Activated T-helper 2 cell treated with anti-CD3 and anti-CD28 coated beads, Interferon-gamma antibody, Interleukin-2, Interleukin-4, amounts not matched to agents 10 μg/mL and 5 μg/mL and 100 μg/mL, durations not matched to agents 14 hours and 24 hours and 36 hours (primary cell): ENCODE measurements at regions not wholly inside any gene's neighbourhood (a gene's known extent, or its start where the extent isn't known, plus 50 kb on each side); places are given as distances from the start of the nearest gene placed in this dataset.

ENCODE experiments used
- DNase-seq: peaks from one replicate; pipeline ENCODE4 v3.0.0; 2021; ENCODE audit warnings: low spot score
- H3K27ac Mint-ChIP-seq: one replicate; pipeline ENCODE4 v1.8.0; 2021; ENCODE audit warnings: mixed read lengths
- H3K27me3 Mint-ChIP-seq: one replicate; pipeline ENCODE4 v1.8.0; 2021; ENCODE audit warnings: low read depth, mixed read lengths
- H3K36me3 Mint-ChIP-seq: one replicate; pipeline ENCODE4 v1.8.0; 2021; ENCODE audit warnings: low read depth, mixed read lengths
- H3K4me1 Mint-ChIP-seq: one replicate; pipeline ENCODE4 v1.8.0; 2021; ENCODE audit warnings: low read depth, mixed read lengths
- H3K4me3 Mint-ChIP-seq: one replicate; pipeline ENCODE4 v1.8.0; 2021; ENCODE audit warnings: low read depth, mild to moderate bottlenecking, moderate library complexity, mixed read lengths
- H3K9me3 Mint-ChIP-seq: one replicate; pipeline ENCODE4 v1.8.0; 2021; ENCODE audit warnings: mixed read lengths
- intact Hi-C: fragments of 100-400 bp; cut with micrococcal nuclease; formaldehyde crosslinking; loops from one replicate; pipeline ENCODE4 v1.15.1; 2023

DNA sequence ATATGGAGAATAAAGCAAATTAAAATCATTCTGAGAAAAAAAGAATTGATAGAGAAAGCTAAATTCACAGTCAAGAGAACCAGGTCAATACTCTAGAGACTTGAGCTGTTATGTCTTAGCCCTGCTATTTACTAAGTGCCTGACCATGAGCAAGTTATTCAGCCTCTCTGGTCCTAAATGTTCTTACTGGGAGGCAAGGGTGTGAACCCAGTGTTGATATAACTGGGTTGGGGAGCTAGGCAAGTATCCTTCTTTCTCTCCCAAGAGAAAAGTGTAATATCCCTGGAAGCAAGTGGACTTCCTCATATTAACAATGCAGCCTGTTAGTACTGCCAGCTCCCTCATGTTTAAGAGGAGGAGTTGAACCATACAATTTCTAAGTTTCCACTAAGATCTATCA lies 488.9 kb upstream of the RASGRP1 start:
- no peak overlapping the region for H3K27ac Mint-ChIP-seq
- intact Hi-C loops = no loop called here
- no peak overlapping the region for H3K4me3 Mint-ChIP-seq
- DNase-seq = no peak
- no peaks in the 10 kb centered on the region for H3K36me3 Mint-ChIP-seq
- H3K4me1 Mint-ChIP-seq = no peaks in the 10 kb centered on the region
- peaks cover 14% of the 10 kb centered on the region for H3K9me3 Mint-ChIP-seq
- peaks cover 1% of the 10 kb centered on the region for H3K27me3 Mint-ChIP-seq

DNA sequence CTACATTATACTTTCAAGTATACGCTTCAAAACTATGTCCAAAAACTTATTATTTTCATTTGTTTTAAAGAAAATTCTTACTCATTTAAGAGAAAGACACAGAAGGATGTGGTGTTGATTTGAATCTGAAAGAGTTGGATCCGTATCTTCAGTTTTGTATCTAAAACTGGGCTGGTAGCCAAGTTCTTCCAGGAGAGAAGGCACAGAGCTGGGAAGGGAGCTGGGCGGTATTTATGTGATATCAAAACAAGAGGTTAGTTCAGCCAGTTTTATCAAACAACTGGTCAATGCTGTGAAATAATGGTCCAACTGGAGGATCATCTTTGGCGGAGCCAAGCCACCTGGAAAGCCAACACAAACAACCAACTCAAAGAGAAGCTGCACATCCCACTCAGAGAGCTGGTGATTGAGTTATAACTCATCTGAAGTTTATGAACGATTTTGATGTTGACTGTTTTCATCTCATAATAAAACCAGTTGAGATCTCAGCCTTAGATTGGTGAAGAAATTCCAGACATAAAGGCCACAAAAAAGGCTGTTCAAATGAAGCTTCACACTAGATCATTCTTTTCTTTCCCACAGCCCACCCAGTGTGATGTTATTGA lies 489.6 kb upstream of the RASGRP1 start:
- H3K4me3 Mint-ChIP-seq = no peak overlapping the region
- no peaks in the 10 kb centered on the region for H3K4me1 Mint-ChIP-seq
- H3K36me3 Mint-ChIP-seq = no peaks in the 10 kb centered on the region
- intact Hi-C loops = no loop called here
- H3K27ac Mint-ChIP-seq = no peak overlapping the region
- DNase-seq = no peak
- H3K9me3 Mint-ChIP-seq = peaks cover 10% of the 10 kb centered on the region
- H3K27me3 Mint-ChIP-seq = no peaks in the 10 kb centered on the region

DNA sequence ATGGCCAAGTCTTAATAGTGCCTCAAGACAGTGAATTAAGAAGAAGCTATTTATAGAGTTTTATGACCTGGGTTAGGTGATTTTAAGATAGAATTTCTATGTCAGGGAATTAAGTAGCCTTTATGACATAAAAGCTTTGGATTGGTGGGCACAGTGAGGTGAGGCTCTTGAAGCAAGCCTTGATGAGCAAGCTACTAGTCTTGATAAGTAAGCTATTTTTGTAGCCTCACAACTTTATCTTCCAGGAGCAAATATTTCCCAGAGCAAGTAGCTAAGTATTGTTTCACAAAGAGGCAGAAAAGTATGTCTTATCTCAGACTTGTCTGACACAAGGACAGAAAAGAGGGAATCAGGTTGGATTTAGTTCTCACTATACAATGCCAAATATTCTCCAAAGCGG lies 491.7 kb upstream of the RASGRP1 start:
- intact Hi-C loops = no loop called here
- Mint-ChIP-seq H3K36me3 (no peaks in the 10 kb centered on the region), H3K9me3 (no peaks in the 10 kb centered on the region), H3K27me3 (no peaks in the 10 kb centered on the region), H3K4me1 (no peaks in the 10 kb centered on the region), H3K4me3 (no peak overlapping the region), H3K27ac (no peak overlapping the region)
- no peak for DNase-seq

DNA sequence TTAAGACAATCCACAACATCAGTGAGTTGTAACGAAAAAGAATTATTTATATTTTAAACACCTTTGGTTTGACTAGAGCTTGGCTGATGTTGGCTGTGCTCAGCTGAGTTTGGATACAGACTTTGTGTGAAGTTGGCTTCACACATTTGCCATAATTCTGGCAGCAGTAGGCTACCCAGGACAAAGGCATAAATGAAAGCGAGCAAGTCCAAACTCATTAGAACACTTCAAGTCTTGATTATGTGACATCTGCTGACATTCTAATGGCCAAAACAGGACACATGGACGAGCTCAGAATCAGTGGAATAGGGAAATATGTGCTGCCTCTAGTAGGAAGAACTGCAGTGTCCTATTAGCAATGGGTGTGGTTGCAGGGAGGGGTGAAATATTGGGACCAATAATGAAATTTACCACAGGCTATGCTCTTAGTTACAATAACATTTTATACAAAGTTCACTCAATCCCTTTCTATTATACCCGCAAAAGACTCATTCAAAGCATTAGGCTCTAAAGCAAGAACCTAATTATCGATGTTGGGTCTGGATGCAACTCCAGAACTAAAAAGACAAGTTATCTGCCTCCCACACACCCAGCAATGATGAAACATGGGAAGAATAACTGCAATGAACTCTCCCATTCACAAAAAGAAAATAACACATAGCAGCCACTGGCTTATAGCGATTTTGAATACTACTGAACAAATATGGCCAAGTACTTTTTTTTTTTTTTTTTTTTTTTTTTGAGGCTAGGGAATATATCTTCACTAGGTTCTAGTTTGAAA lies 493.9 kb upstream of the RASGRP1 start:
- intact Hi-C loops = no loop called here
- Mint-ChIP-seq H3K4me1 (no peaks in the 10 kb centered on the region), H3K27ac (no peak overlapping the region), H3K27me3 (peaks cover 6% of the 10 kb centered on the region), H3K36me3 (no peaks in the 10 kb centered on the region), H3K9me3 (no peaks in the 10 kb centered on the region), H3K4me3 (no peak overlapping the region)
- no peak for DNase-seq

DNA sequence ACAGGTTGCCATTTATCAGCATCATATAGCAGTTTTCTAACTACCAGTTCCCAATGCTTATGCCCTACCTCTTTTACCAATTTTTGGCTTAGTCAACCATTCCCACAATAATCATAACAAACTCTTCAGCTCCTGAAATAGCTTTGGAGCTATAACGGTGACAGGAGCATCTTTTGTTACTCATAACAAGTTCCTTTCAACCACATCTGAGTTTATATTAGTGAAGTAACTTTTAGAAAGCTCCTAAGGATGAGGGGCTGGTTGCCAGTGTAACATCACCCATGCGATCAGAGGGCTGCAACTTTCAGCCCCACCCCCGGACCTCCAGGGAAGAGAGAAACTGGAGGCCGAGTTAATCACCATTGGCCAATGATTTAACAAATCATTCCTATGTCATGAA lies 495.3 kb upstream of the RASGRP1 start:
- no peak overlapping the region for H3K27ac Mint-ChIP-seq
- H3K27me3 Mint-ChIP-seq = peaks cover 6% of the 10 kb centered on the region
- intact Hi-C loops = no loop called here

DNA sequence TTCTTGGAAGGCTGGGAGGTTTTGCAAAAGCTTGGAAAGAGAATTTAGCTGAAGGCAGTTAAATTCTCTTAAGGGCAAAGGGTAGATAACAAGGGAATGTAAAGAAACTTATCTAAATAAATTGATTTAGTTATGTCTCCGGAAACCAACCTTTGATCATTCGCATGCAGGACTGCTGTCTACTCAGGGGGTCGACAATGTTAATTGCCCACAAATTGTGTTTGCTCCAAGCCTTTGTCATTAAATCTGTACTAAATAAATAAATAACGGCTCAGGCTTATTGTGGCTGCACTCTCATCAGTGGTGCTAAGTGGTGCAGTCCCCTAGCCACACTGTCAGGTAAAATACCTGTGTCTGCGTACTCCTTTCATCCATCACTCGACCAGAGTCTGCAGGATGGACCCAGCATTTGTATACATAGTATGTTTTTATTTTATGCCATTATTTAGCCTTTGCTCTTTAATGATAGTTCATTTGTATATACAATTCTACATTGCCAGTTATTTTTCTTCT lies 497.4 kb upstream of the RASGRP1 start:
- H3K4me1 Mint-ChIP-seq = no peaks in the 10 kb centered on the region
- no peak overlapping the region for H3K4me3 Mint-ChIP-seq
- intact Hi-C loops = no loop called here
- H3K36me3 Mint-ChIP-seq = no peaks in the 10 kb centered on the region
- peaks cover 8% of the 10 kb centered on the region for H3K27me3 Mint-ChIP-seq
- H3K27ac Mint-ChIP-seq = no peak overlapping the region
- DNase-seq = no peak
- H3K9me3 Mint-ChIP-seq = no peaks in the 10 kb centered on the region

More for the DNA sequence above, 495.3 kb upstream of the RASGRP1 start:
- no peak overlapping the region for H3K4me3 Mint-ChIP-seq
- no peak for DNase-seq
- H3K4me1 Mint-ChIP-seq = no peaks in the 10 kb centered on the region
- no peaks in the 10 kb centered on the region for H3K9me3 Mint-ChIP-seq
- H3K36me3 Mint-ChIP-seq = no peaks in the 10 kb centered on the region

DNA sequence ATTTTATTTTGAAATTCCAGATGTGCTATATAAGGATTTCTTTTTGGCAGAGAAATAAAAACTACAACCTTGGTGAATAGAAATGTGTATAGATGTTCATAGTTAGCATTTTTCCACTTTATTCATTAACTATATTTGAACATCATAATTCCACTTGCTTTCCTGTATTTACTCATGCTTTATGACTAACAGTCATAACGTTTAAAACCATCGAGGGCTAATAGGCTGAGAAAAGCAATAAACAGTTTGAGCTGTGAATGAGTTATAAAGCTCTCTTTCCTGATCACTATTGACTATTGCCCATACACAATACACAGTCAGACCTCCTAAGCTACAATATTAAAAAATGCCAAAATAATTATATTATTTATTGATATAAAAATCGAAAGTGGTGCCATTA lies 502.1 kb upstream of the RASGRP1 start:
- no peak overlapping the region for H3K4me3 Mint-ChIP-seq
- no peaks in the 10 kb centered on the region for H3K9me3 Mint-ChIP-seq
- no peaks in the 10 kb centered on the region for H3K4me1 Mint-ChIP-seq
- no peak for DNase-seq
- intact Hi-C loops = no loop called here
- no peak overlapping the region for H3K27ac Mint-ChIP-seq
- H3K36me3 Mint-ChIP-seq = no peaks in the 10 kb centered on the region
- H3K27me3 Mint-ChIP-seq = peaks cover 8% of the 10 kb centered on the region

DNA sequence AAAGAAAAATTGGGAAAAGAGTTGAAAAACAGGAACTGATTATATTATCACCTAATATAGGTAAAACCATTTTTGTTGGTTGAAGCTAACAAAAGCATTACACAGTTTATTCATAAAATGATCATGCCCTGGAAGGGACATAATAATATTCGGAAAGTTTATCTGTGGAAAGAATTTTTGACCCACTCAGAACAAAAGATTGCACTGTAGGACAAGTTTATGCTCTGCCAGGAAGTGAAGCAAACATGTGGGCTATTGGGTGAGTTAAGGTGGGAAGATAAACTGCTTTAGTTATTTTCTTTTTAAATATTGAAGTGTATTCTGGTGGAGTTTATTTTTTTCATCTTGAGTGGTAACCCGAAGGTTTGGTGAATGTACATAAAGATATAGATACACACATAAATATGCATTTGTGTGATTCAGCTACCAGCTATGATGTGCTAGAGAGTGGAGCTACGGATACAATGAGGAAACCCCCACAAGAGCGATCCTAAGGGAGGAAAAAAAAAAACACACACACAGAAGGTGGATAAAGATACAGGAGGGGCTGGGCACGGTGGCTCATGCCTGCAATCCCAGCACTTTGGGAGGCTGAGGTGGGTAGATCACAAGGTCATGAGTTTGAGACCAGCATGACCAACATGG lies 506.4 kb upstream of the THBS1 start:
- Mint-ChIP-seq H3K27me3 (peaks cover 8% of the 10 kb centered on the region), H3K27ac (no peak overlapping the region), H3K4me3 (no peak overlapping the region), H3K4me1 (no peaks in the 10 kb centered on the region), H3K9me3 (no peaks in the 10 kb centered on the region), H3K36me3 (no peaks in the 10 kb centered on the region)
- intact Hi-C loops = no loop called here
- no peak for DNase-seq

DNA sequence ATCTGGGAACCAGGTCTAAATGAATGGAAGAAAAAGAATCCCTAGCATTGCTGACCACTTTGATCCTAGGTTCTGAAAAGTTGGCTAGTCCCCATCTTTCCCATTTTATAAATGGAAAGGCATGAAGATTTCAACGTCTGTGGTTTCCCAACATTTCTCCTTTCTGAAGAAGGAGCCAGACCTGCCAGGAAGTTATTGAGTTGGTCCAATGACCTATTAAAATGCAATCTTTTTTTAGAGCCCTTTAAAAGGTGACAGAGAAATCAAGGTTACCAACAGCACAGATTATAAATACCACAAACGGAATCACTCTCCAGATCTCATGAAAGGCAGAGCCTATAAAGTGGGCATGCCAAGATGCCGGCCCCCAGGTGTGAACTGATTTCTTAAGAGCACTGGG lies 505.6 kb upstream of the THBS1 start:
- H3K9me3 Mint-ChIP-seq = no peaks in the 10 kb centered on the region
- no peaks in the 10 kb centered on the region for H3K36me3 Mint-ChIP-seq
- H3K27ac Mint-ChIP-seq = no peak overlapping the region
- no peak overlapping the region for H3K4me3 Mint-ChIP-seq
- DNase-seq = no peak
- intact Hi-C loops = no loop called here
- no peaks in the 10 kb centered on the region for H3K4me1 Mint-ChIP-seq
- H3K27me3 Mint-ChIP-seq = peaks cover 8% of the 10 kb centered on the region

GRCh38 chr15:39075756-39076341 lies 505.0 kb upstream of the THBS1 start:
- intact Hi-C loops = no loop called here
- H3K36me3 Mint-ChIP-seq = no peaks in the 10 kb centered on the region
- H3K4me1 Mint-ChIP-seq = no peaks in the 10 kb centered on the region
- DNase-seq = no peak
- H3K27me3 Mint-ChIP-seq = peaks cover 8% of the 10 kb centered on the region
- no peak overlapping the region for H3K27ac Mint-ChIP-seq
- no peaks in the 10 kb centered on the region for H3K9me3 Mint-ChIP-seq
- H3K4me3 Mint-ChIP-seq = no peak overlapping the region

DNA sequence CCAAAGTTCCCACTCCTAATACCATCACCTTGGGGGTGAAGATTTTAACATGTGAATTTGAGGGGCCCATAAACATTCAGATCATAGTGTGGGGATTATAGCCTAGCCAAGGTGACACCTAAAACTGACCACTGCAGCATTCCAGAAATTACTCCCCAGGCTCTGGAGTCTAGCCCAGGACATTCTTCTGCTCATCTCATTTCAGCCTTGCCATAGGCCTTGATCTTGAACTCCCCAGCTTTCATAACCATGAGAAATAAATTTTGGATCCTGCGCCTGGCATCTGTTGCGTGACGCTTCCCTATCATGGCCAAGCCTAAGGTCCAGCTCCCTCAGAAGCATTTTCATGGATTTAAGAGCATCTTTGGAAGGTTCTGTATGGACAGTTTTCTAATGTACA lies 502.9 kb upstream of the THBS1 start:
- H3K9me3 Mint-ChIP-seq = no peaks in the 10 kb centered on the region

DNA sequence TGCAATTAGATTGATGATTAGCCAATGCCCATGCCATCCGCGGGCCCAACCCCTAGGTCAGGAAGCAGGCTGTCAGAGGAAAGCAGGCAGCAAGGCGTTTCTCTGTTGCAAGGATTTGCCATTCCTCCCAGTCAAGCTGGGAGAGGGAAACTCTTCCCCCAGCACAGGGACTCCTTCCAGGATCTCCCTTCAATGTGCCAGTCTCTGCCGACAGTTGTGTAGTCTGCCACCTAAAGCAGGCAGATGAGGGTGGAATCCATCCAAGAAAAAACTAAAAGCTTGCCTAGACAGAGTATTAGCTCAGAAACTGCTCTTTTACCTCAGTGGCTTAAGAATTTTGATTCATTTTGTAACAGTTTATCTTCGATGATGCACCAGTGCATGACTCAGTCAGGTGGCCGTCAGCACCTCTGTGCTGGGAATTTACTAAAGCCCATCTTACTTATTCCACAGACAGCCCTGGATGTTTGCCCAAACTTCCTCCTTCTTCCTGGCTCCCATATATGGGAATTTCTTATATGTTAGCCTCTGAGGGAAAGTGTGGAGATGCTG lies 501.5 kb upstream of the THBS1 start:
- no peaks in the 10 kb centered on the region for H3K4me1 Mint-ChIP-seq
- no peak for DNase-seq
- H3K27me3 Mint-ChIP-seq = peaks cover 8% of the 10 kb centered on the region
- no peaks in the 10 kb centered on the region for H3K9me3 Mint-ChIP-seq
- H3K4me3 Mint-ChIP-seq = no peak overlapping the region
- intact Hi-C loops = no loop called here
- H3K27ac Mint-ChIP-seq = no peak overlapping the region
- no peaks in the 10 kb centered on the region for H3K36me3 Mint-ChIP-seq

More for the DNA sequence above, 502.9 kb upstream of the THBS1 start:
- no peak overlapping the region for H3K4me3 Mint-ChIP-seq
- DNase-seq = no peak
- H3K4me1 Mint-ChIP-seq = no peaks in the 10 kb centered on the region
- H3K27me3 Mint-ChIP-seq = peaks cover 8% of the 10 kb centered on the region
- H3K36me3 Mint-ChIP-seq = no peaks in the 10 kb centered on the region
- intact Hi-C loops = no loop called here
- H3K27ac Mint-ChIP-seq = no peak overlapping the region
